ENCODE measurements at regions not wholly inside any gene's neighbourhood (a gene's known extent, or its start where the extent isn't known, plus 50 kb on each side); places are given as distances from the start of the nearest gene placed in this dataset.
"Not testable (repeated sequence)": the region's sequence is repeated elsewhere in the genome, so short reads cannot be mapped to it uniquely, and the experiment has no call there.

- ATAC-seq (no peak), DNase-seq (ENCODE audit: low spot score) (no peak)
- intact Hi-C loops (cut with DNase I): no loop called here
Observed at GRCh38 chr7:79806161-79806734, 328.4 kb upstream of the GNAI1 start.

- no peak for ATAC-seq
- intact Hi-C loops (cut with DNase I): no loop called here
- DNase-seq (ENCODE audit: low spot score): no peak
Observed at GRCh38 chr7:79790656-79791262, 337.3 kb upstream of the MAGI2 start.

DNA sequence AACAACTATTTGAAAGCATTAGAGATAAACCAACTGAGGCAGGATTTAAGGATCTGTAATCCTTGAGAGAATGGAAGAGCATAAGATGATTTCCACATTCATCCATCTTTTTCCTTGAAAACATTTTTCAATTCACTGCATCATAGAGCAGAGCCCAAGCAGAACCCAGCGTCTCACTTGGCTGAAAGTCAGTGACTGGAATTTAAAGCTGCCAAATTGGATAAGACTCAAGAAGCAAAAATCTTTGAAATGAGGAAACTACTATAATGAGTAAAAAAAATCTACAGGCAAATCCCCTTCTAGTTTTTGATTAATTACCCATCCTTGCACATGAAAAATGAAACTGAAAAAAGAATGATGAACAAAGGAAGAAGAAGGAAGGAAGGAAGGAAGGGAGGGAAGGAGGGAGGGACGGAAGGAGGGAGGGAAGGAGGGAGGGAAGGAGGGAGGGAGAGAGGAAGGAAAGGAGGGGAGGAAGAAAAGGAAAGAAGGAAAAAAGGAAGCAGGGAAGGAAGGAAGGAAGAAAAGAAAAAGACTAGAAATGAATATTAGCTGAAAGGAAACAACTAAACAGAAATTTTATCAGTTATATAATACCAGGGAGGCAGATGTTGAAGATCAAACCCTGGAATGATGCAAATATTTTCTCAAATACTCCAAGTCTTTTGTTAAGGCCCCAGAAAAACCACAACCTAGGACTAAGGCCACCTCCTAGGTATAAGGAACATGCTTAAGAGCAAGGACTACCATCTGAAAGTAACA is 336.3 kb upstream of the MAGI2 start:
- no peak for ATAC-seq
- no peak for DNase-seq (ENCODE audit: low spot score)
- intact Hi-C loops (cut with DNase I): no loop called here

DNA sequence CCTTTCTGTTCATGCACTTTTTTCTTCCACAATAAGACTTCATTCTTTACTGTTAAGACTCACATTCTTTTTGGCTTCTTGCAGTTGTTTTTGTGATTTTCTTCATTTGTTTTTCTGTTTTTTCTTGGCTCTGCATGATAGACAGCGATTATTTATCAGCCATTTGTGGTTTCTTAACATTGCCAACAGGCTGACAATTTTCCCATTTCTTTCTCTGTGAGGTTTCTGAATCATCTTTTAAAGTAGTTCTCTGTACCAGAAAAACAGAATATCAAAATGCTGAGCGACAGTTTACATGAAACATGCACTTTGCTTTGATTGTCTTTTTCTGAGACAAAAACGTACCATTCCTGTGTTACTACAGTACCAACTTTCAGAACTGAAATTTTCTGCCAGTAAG is 334.2 kb upstream of the MAGI2 start:
- no peak for DNase-seq (ENCODE audit: low spot score)
- ATAC-seq: no peak
- intact Hi-C loops (cut with DNase I): no loop called here

DNA sequence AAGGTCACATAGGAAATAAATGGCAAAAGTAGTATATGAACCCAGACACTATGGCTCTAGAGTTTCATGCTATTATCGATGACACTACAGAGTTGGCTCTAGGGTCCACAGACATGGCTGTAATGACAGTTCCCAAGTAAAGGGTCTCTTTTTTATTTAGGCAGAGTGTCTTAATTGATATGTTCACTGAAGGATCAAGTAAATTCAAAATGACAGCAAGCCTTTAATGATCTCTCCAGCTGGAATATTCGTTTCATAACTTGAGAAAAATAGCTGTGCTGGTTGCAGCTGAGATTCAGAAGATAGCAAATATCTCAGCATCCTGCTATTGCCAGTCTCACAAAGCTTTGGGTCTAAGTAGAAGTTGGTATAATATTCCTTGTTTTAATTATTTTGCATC is 333.6 kb upstream of the MAGI2 start:
- intact Hi-C loops (cut with DNase I): no loop called here
- DNase-seq (ENCODE audit: low spot score): no peak
- ATAC-seq: no peak

DNA sequence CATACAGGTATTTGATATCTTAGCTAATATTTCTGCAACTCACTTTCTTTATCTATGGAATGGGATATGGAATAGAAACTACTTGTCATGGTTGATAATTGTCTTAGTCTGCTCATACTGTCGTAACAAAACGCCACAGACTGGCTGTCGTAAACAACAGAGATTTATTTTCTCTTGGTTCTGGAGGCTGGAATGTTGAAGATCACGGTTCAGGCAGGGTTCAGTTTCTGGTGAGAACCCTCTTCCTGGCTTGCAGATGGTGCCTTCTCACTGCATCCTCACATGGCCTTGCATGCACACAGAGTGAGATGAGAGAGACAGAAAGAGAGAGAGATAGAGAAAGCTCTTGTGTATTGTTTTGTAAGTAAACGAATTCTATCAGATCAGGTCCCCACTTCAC is 332.7 kb upstream of the MAGI2 start:
- ATAC-seq: no peak
- no peak for DNase-seq (ENCODE audit: low spot score)
- intact Hi-C loops (cut with DNase I): no loop called here

DNA sequence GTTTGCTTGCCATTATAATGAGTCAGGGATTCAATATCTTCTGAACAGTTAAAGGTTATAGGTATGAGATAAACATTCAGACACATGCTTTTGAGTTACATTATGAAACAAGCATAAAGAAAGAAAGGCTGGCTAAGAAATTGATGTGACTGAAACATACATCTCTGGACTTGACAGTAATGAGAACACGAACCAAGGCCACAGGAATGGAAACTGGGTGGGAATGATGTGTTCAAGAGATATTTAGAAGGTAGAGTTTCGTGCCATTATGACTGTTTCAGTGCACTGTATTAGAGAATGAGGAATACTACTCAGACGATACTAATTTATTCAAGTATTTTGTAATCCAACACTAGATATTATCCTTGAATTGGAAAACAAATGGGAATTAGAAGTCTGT is 332.1 kb upstream of the MAGI2 start:
- intact Hi-C loops (cut with DNase I): no loop called here
- DNase-seq (ENCODE audit: low spot score): no peak

DNA sequence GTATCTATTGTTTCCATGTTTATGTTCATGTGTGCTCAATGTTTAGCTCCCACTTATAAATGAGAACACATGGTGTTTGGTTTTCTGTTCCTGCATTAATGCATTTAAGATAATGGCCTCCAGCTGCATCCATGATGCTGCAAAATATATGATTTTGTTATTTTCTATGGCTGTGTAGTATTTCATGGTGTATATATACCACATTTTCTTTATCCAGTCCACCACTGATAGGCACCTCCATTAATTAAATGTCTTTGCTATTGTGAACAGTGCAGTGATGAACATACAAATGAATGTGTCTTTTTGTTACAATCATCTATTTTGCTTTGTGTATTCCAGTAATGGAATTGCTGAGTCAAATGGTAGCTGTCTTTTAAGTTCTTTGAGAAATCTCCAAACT is 329.4 kb upstream of the MAGI2 start:
- DNase-seq (ENCODE audit: low spot score): no peak
- no peak for ATAC-seq
- intact Hi-C loops (cut with DNase I): no loop called here

More for the DNA sequence above, 332.1 kb upstream of the MAGI2 start:
- ATAC-seq: no peak

GRCh38 chr7:79782256-79782655 is 328.8 kb upstream of the MAGI2 start:
- ATAC-seq (no peak), DNase-seq (ENCODE audit: low spot score) (no peak)
- intact Hi-C loops (cut with DNase I): no loop called here

- no peak for DNase-seq (ENCODE audit: low spot score)
- intact Hi-C loops (cut with DNase I): no loop called here
- no peak for ATAC-seq
Observed at GRCh38 chr7:79781716-79782115, 328.2 kb upstream of the MAGI2 start.

GRCh38 chr7:79778786-79779770 is 325.6 kb upstream of the MAGI2 start:
- ATAC-seq (no peak), DNase-seq (ENCODE audit: low spot score) (no peak)
- intact Hi-C loops (cut with DNase I): no loop called here

DNA sequence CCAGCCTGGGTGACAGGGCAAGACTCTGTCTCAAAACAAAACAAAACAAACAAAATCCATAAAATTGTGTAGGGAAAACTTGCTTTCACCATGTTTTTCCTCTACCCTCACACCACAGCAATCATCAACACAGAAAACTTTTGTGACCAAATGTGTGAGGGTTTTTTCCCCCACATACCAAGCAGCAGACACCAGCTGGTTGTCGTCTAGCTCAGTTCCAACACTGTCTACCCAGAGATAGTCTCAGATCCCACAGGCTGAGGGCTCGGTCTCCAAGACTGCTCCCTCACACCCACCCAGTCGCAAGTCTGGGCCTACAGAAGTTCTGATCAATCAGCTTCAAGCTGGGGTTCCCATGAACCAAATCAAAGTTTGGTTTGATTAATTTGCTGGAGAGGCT is 322.4 kb upstream of the MAGI2 start:
- ATAC-seq: no peak
- no peak for DNase-seq (ENCODE audit: low spot score)
- intact Hi-C loops (cut with DNase I): no loop called here

GRCh38 chr7:79774150-79774549 is 320.7 kb upstream of the MAGI2 start:
- intact Hi-C loops (cut with DNase I): no loop called here
- no peak for ATAC-seq

DNA sequence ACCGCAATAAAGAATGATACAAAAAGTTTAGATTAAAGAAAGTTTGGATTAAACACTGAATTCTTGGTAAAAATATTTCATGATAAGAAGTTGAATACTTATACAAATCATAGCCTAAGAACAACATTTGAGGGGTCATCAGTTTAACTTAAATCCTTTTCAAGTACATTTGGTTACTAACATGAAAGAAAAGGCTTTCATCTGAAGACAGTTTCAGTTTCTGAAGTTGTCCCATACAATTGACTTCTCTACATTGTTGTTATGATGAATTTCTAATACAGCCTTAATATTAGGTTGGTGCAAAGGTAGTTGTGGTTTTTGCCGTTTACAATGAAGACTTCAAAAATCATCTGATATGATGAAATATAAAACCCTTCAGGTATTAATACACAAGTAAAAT is 317.5 kb upstream of the MAGI2 start:
- intact Hi-C loops (cut with DNase I): no loop called here

More at GRCh38 chr7:79774150-79774549, 320.7 kb upstream of the MAGI2 start:
- DNase-seq (ENCODE audit: low spot score): no peak

GRCh38 chr7:79770063-79770462 is 316.6 kb upstream of the MAGI2 start:
- ATAC-seq: no peak
- no peak for DNase-seq (ENCODE audit: low spot score)
- intact Hi-C loops (cut with DNase I): no loop called here

More for the DNA sequence above, 317.5 kb upstream of the MAGI2 start:
- ATAC-seq (no peak), DNase-seq (ENCODE audit: low spot score) (no peak)

GRCh38 chr7:79767876-79768560 is 314.6 kb upstream of the MAGI2 start:
- intact Hi-C loops (cut with DNase I); DNase-seq (ENCODE audit: low spot score); ATAC-seq: not testable (repeated sequence)

DNA sequence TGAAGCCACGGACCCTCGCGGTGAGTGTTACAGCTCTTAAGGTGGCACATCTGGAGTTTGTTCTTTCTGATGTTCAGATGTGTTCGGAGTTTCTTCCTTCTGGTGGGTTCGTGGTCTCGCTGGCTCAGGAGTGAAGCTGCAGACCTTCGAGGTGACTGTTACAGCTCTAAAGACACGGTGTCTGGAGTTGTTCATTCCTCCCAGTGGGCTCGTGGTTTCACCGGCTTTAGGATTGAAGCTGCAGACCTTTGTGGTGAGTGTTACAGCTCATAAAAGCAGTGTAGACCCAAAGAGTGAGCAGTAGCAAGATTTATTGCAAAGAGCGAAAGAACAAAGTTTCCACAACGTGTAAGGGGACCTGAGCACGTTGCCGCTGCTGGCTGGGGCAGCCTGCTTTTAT is 313.7 kb upstream of the MAGI2 start:
- not testable (repeated sequence) for DNase-seq (ENCODE audit: low spot score)

GRCh38 chr7:79761876-79762429 is 308.5 kb upstream of the MAGI2 start:
- intact Hi-C loops (cut with DNase I): no loop called here
- no peak for ATAC-seq

More for the DNA sequence above, 313.7 kb upstream of the MAGI2 start:
- ATAC-seq; intact Hi-C loops (cut with DNase I): not testable (repeated sequence)

More at GRCh38 chr7:79761876-79762429, 308.5 kb upstream of the MAGI2 start:
- DNase-seq (ENCODE audit: low spot score): no peak
